ENCODE measurements at regions not wholly inside any gene's neighbourhood (a gene's known extent, or its start where the extent isn't known, plus 50 kb on each side); places are given as distances from the start of the nearest gene placed in this dataset.
"Not testable (repeated sequence)": the region's sequence is repeated elsewhere in the genome, so short reads cannot be mapped to it uniquely, and the experiment has no call there.

DNA sequence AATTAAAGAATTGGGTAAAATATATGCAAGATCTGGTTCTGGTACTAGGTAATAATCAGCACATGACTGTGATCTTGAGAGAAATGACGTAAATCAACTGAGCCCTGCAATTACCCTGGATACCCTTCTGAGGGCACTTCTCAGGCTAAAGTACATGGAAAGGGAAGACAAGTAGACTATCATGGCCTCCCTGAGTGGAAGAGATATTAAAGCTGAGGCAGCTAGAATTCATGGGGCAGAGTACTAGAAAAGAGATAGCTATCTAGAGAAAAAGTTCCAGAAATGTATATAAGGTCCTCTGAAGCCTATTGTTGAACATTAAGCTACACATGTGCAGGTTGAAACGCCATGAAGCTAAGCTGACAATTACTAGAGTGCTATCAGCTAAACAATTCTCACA is 249.6 kb downstream of the NKX6-1 start:
- no peaks in the 10 kb centered on the region for H3K27me3 Mint-ChIP-seq (ENCODE audit: low read depth)
- Histone ChIP-seq H4K8ac (replicated peaks; ENCODE audit: insufficient read length, low read depth, low read length) (no peak overlapping the region), H4K5ac (ENCODE audit: insufficient read length, low read depth, low read length) (no peak overlapping the region), H3K56ac (ENCODE audit: insufficient read length, low read depth, low read length) (no peak overlapping the region), H3K4me1 (ENCODE audit: insufficient read depth, low read length) (no peaks in the 10 kb centered on the region), H2BK120ac (ENCODE audit: low read depth, low read length, poor library complexity, severe bottlenecking) (no peak overlapping the region), H3K14ac (ENCODE audit: insufficient read depth, low read length) (no peak overlapping the region), H3K23ac (ENCODE audit: insufficient read length, low read depth, low read length) (no peak overlapping the region), H3K4ac (ENCODE audit: low read depth, low read length) (no peak overlapping the region), H2AFZ (ENCODE audit: low read length) (no peak overlapping the region), H2BK15ac (ENCODE audit: low read depth, low read length) (no peak overlapping the region), H3K9ac (ENCODE audit: extremely low read depth, insufficient read length, low read length) (no peak overlapping the region), H2BK5ac (ENCODE audit: insufficient read length, low read length) (no peak overlapping the region), H2BK12ac (ENCODE audit: insufficient read length, low read depth, low read length) (no peak overlapping the region), H3K79me1 (ENCODE audit: insufficient read depth, low read depth, low read length, poor library complexity, severe bottlenecking) (no peaks in the 10 kb centered on the region), H3K4me2 (ENCODE audit: insufficient read depth, insufficient read length, low read length) (no peak overlapping the region), H3T11ph (ENCODE audit: low read length) (no peak overlapping the region), H2AK5ac (ENCODE audit: insufficient read length, low read length) (no peak overlapping the region), H3K79me2 (ENCODE audit: insufficient read depth, low read length) (no peaks in the 10 kb centered on the region), H4K20me1 (ENCODE audit: control insufficient read depth, insufficient read depth, insufficient read length) (no peaks in the 10 kb centered on the region), H3K27ac (ENCODE audit: insufficient read length, low read depth, low read length) (no peak overlapping the region), H3K18ac (ENCODE audit: insufficient read length, low read depth, low read length) (no peak overlapping the region), H3K23me2 (ENCODE audit: insufficient read length, low read depth, low read length, poor library complexity, severe bottlenecking) (no peaks in the 10 kb centered on the region), H4K91ac (ENCODE audit: insufficient read length, low read depth, low read length) (no peak overlapping the region), H3K9me3 (ENCODE audit: control insufficient read depth, low read depth, low read length) (no peaks in the 10 kb centered on the region), H2BK20ac (ENCODE audit: low read depth, low read length, poor library complexity, severe bottlenecking) (no peak overlapping the region), H3K27me3 (ENCODE audit: insufficient read depth, low read length) (no peaks in the 10 kb centered on the region)
- no peak for TF ChIP-seq CTCF (conservative IDR thresholded peaks at IDR 0.05)
- peaks cover 0 to 8% (median 0%) of the 10 kb centered on the region in 3 experiments; a peak in 1 of 7 replicates for H3K36me3 Mint-ChIP-seq (ENCODE audit: insufficient read depth in 1 of 3, low read depth in 3 of 3)
- DNase-seq, result no peak
- H3K4me1 Mint-ChIP-seq, result no peaks in the 10 kb centered on the region
- H3K9me3 Mint-ChIP-seq, result peaks cover 0 to 4% of the 10 kb centered on the region in 2 experiments; a peak in 3 of 5 replicates
- WGBS (ENCODE audit: extremely low coverage, insufficient read length, low lambda C conversion rate), result no CpG with 5 or more reads among the region's 2 CpGs
- no peak overlapping the region for H3K4me3 Mint-ChIP-seq
- H3K27ac Mint-ChIP-seq, result no peak overlapping the region; a peak in 1 of 7 replicates

GRCh38 chr4:84245042-84245441 is 254.1 kb downstream of the NKX6-1 start:
- not testable (repeated sequence) for H3K27ac ChIP-seq (ENCODE audit: insufficient read length, low read depth, low read length); H3K27me3 ChIP-seq (ENCODE audit: insufficient read depth, low read length); H3K36me3 Mint-ChIP-seq (ENCODE audit: insufficient read depth in 1 of 3, low read depth in 3 of 3); H2BK15ac ChIP-seq (ENCODE audit: low read depth, low read length); H3K4me1 Mint-ChIP-seq; H2BK20ac ChIP-seq (ENCODE audit: low read depth, low read length, poor library complexity, severe bottlenecking); H3T11ph ChIP-seq (ENCODE audit: low read length); H3K9me3 Mint-ChIP-seq; H4K91ac ChIP-seq (ENCODE audit: insufficient read length, low read depth, low read length); H2BK5ac ChIP-seq (ENCODE audit: insufficient read length, low read length); H2BK12ac ChIP-seq (ENCODE audit: insufficient read length, low read depth, low read length); H2AFZ ChIP-seq (ENCODE audit: low read length); H4K5ac ChIP-seq (ENCODE audit: insufficient read length, low read depth, low read length); H3K27me3 Mint-ChIP-seq (ENCODE audit: low read depth); H3K4me3 Mint-ChIP-seq; H3K9ac ChIP-seq (ENCODE audit: extremely low read depth, insufficient read length, low read length); H3K79me1 ChIP-seq (ENCODE audit: insufficient read depth, low read depth, low read length, poor library complexity, severe bottlenecking); H3K27ac Mint-ChIP-seq; H3K23ac ChIP-seq (ENCODE audit: insufficient read length, low read depth, low read length); H3K18ac ChIP-seq (ENCODE audit: insufficient read length, low read depth, low read length); H4K8ac ChIP-seq (replicated peaks; ENCODE audit: insufficient read length, low read depth, low read length); H3K4me1 ChIP-seq (ENCODE audit: insufficient read depth, low read length); H3K79me2 ChIP-seq (ENCODE audit: insufficient read depth, low read length); DNase-seq; H2BK120ac ChIP-seq (ENCODE audit: low read depth, low read length, poor library complexity, severe bottlenecking); H3K14ac ChIP-seq (ENCODE audit: insufficient read depth, low read length); H3K4me2 ChIP-seq (ENCODE audit: insufficient read depth, insufficient read length, low read length); H3K4ac ChIP-seq (ENCODE audit: low read depth, low read length); H3K23me2 ChIP-seq (ENCODE audit: insufficient read length, low read depth, low read length, poor library complexity, severe bottlenecking); H3K9me3 ChIP-seq (ENCODE audit: control insufficient read depth, low read depth, low read length); H3K56ac ChIP-seq (ENCODE audit: insufficient read length, low read depth, low read length); H4K20me1 ChIP-seq (ENCODE audit: control insufficient read depth, insufficient read depth, insufficient read length); H2AK5ac ChIP-seq (ENCODE audit: insufficient read length, low read length)
- WGBS (ENCODE audit: extremely low coverage, insufficient read length, low lambda C conversion rate), result no CpG with 5 or more reads among the region's 14 CpGs
